ENCODE measurements at regions not wholly inside any gene's neighbourhood (a gene's known extent, or its start where the extent isn't known, plus 50 kb on each side); places are given as distances from the start of the nearest gene placed in this dataset.

DNA sequence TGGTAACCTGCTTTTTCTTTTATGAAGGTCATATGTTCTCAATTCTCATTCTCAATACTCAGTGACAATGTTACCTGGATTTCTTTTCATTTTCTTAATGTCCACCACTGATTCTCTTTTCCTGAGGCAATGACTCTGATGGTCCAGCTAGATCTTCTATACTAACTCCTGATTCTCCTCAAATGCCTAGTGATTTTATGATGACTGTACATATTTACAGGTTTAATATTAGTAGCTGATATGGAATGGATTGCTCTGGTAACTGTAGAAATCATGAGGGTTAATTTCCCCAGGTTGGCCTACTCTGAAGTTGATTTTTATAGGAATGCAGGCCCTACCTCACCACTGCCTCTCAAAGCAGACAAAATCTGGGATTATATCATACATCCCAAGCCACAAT lies 308.6 kb upstream of the CNR1 start:
- Histone ChIP-seq H3K4me1 (ENCODE audit: control insufficient read depth, extremely low read depth, insufficient read depth, low read length) (no peaks in the 10 kb centered on the region), H3K27ac (ENCODE audit: control insufficient read depth, insufficient read depth, low read length) (no peak overlapping the region), H3K27me3 (ENCODE audit: control insufficient read depth, extremely low read depth, insufficient read depth, low read length) (no peaks in the 10 kb centered on the region), H4K20me1 (ENCODE audit: control insufficient read depth, extremely low read depth, insufficient read depth, low read length) (no peaks in the 10 kb centered on the region), H2AFZ (ENCODE audit: control insufficient read depth, low read length) (no peak overlapping the region), H3K79me2 (ENCODE audit: control insufficient read depth, insufficient read depth, low read length) (no peaks in the 10 kb centered on the region), H3K36me3 (ENCODE audit: control insufficient read depth in 2 of 2, extremely low read depth in 1 of 2, insufficient read depth in 2 of 2, low read length in 2 of 2) (no peaks in the 10 kb centered on the region), H3K9ac (ENCODE audit: control insufficient read depth, extremely low read depth, insufficient read depth, low read length) (no peak overlapping the region), H3K4me2 (ENCODE audit: control insufficient read depth, extremely low read depth, insufficient read depth, low read depth, low read length) (no peak overlapping the region), H3K4me3 (ENCODE audit: control insufficient read depth in 2 of 3, extremely low read depth in 1 of 3, insufficient read depth in 2 of 3, low read depth in 1 of 3, low read length in 3 of 3) (no peak overlapping the region), H3K9me1 (ENCODE audit: control insufficient read depth, extremely low read depth, insufficient read depth, low read length) (no peaks in the 10 kb centered on the region), H3K9me3 (ENCODE audit: control insufficient read depth, low read depth, low read length) (peaks cover 1% of the 10 kb centered on the region)
- dilution Hi-C loops (cut with MboI; ENCODE audit: extremely low pct_ligation_motif_present, low sequenced_read_pairs) = no loop called here
- no peak for DNase-seq (ENCODE audit: low read depth, low spot score)
- no peak for FAIRE-seq
- TF ChIP-seq EZH2 (IDR thresholded peaks at IDR 0.05; ENCODE audit: low read length) (no peak), CTCF (optimal IDR thresholded peaks at IDR 0.05 in 1 of 3, IDR thresholded peaks at IDR 0.05 in 1 of 3, conservative IDR thresholded peaks at IDR 0.05 in 1 of 3; ENCODE audit: extremely low read depth in 1 of 3, insufficient read depth in 2 of 3, low read length in 3 of 3) (no peak)

- H3K36me3 ChIP-seq (ENCODE audit: control insufficient read depth in 2 of 2, extremely low read depth in 1 of 2, insufficient read depth in 2 of 2, low read length in 2 of 2) = no peaks in the 10 kb centered on the region
- no peak overlapping the region for H3K4me3 ChIP-seq (ENCODE audit: control insufficient read depth in 2 of 3, extremely low read depth in 1 of 3, insufficient read depth in 2 of 3, low read depth in 1 of 3, low read length in 3 of 3)
- H3K4me1 ChIP-seq (ENCODE audit: control insufficient read depth, extremely low read depth, insufficient read depth, low read length) = no peaks in the 10 kb centered on the region
- H3K27me3 ChIP-seq (ENCODE audit: control insufficient read depth, extremely low read depth, insufficient read depth, low read length) = no peaks in the 10 kb centered on the region
- no peaks in the 10 kb centered on the region for H3K9me3 ChIP-seq (ENCODE audit: control insufficient read depth, low read depth, low read length)
- TF ChIP-seq CTCF (optimal IDR thresholded peaks at IDR 0.05 in 1 of 3, IDR thresholded peaks at IDR 0.05 in 1 of 3, conservative IDR thresholded peaks at IDR 0.05 in 1 of 3; ENCODE audit: extremely low read depth in 1 of 3, insufficient read depth in 2 of 3, low read length in 3 of 3) (no peak), EZH2 (IDR thresholded peaks at IDR 0.05; ENCODE audit: low read length) (no peak)
- H3K9ac ChIP-seq (ENCODE audit: control insufficient read depth, extremely low read depth, insufficient read depth, low read length) = no peak overlapping the region
- no peaks in the 10 kb centered on the region for H4K20me1 ChIP-seq (ENCODE audit: control insufficient read depth, extremely low read depth, insufficient read depth, low read length)
- DNase-seq (ENCODE audit: low read depth, low spot score) = no peak
- no peak for FAIRE-seq
- no peak overlapping the region for H2AFZ ChIP-seq (ENCODE audit: control insufficient read depth, low read length)
- dilution Hi-C loops (cut with MboI; ENCODE audit: extremely low pct_ligation_motif_present, low sequenced_read_pairs) = no loop called here
- no peaks in the 10 kb centered on the region for H3K79me2 ChIP-seq (ENCODE audit: control insufficient read depth, insufficient read depth, low read length)
- H3K4me2 ChIP-seq (ENCODE audit: control insufficient read depth, extremely low read depth, insufficient read depth, low read depth, low read length) = no peak overlapping the region
- H3K27ac ChIP-seq (ENCODE audit: control insufficient read depth, insufficient read depth, low read length) = no peak overlapping the region
- H3K9me1 ChIP-seq (ENCODE audit: control insufficient read depth, extremely low read depth, insufficient read depth, low read length) = no peaks in the 10 kb centered on the region
These were observed 307.4 kb upstream of the CNR1 start for GRCh38 chr6:88473589-88473988.
